Hepatocyte (in vitro differentiated cells): ENCODE measurements at regions not wholly inside any gene's neighbourhood (a gene's known extent, or its start where the extent isn't known, plus 50 kb on each side); places are given as distances from the start of the nearest gene placed in this dataset.

ENCODE experiments used
- EZH2phosphoT487 ChIP-seq: fragments of 200-600 bp; sonication (generic); IDR thresholded peaks from one replicate; pipeline ENCODE4 v1.6.1; 2018; ENCODE audit warnings: antibody characterized with exemption, mild to moderate bottlenecking, low read depth, moderate library complexity; ENCODE audit not compliant: unreplicated experiment, severe bottlenecking
- TF ChIP-seq, protein P1 (sequence below): fragments of 200-600 bp; sonication (generic); IDR thresholded peaks from 2 replicates; pipeline ENCODE4 v1.5.1; 2016; ENCODE audit warnings: antibody characterized with exemption, mild to moderate bottlenecking; ENCODE audit not compliant: poor library complexity

DNA sequence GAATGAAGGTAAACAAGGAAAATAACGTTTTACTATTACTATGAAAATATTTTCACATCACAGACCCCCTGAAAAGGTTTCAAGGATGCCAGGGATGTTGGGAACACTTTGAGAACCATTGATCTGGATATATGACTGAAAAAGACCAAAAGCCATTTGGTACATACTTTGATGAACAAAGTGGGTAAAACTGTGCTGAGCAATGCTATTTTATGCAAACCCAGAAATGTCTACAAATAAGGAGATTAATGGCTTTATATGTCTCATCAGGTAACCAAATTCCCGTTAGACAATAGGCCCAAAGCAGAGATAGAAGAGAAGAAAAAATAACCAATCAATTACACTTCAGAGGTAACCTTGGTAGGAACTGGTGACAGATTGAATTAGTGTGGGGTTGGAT, 101.4 kb upstream of the CNKSR3 start:
- TF ChIP-seq EZH2phosphoT487, result no peak
- TF ChIP-seq, protein P1, sequence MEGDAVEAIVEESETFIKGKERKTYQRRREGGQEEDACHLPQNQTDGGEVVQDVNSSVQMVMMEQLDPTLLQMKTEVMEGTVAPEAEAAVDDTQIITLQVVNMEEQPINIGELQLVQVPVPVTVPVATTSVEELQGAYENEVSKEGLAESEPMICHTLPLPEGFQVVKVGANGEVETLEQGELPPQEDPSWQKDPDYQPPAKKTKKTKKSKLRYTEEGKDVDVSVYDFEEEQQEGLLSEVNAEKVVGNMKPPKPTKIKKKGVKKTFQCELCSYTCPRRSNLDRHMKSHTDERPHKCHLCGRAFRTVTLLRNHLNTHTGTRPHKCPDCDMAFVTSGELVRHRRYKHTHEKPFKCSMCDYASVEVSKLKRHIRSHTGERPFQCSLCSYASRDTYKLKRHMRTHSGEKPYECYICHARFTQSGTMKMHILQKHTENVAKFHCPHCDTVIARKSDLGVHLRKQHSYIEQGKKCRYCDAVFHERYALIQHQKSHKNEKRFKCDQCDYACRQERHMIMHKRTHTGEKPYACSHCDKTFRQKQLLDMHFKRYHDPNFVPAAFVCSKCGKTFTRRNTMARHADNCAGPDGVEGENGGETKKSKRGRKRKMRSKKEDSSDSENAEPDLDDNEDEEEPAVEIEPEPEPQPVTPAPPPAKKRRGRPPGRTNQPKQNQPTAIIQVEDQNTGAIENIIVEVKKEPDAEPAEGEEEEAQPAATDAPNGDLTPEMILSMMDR, result no peak
